ENCODE measurements at regions not wholly inside any gene's neighbourhood (a gene's known extent, or its start where the extent isn't known, plus 50 kb on each side); places are given as distances from the start of the nearest gene placed in this dataset.

GRCh38 chr14:76644855-76645518 lies 116.3 kb upstream of the VASH1 start:
- TF ChIP-seq CTCF (conservative IDR thresholded peaks at IDR 0.05) (peak; percentile 79), EZH2 (IDR thresholded peaks at IDR 0.05; ENCODE audit: low read depth) (no peak)

All from PC-9 (cell line).